ENCODE measurements at regions not wholly inside any gene's neighbourhood (a gene's known extent, or its start where the extent isn't known, plus 50 kb on each side); places are given as distances from the start of the nearest gene placed in this dataset.

GRCh38 chr6:149176971-149177667 is 140.4 kb upstream of the TAB2 start:
- no peak for TF ChIP-seq EZH2phosphoT487 (conservative IDR thresholded peaks at IDR 0.05; ENCODE audit: low read length)
- TF ChIP-seq CTCF (IDR thresholded peaks at IDR 0.05; ENCODE audit: insufficient read depth, low read length, poor library complexity, severe bottlenecking), result no peak
- Histone ChIP-seq H3K27ac (ENCODE audit: low read depth, low read length) (no peak overlapping the region), H3K9ac (ENCODE audit: low read length) (no peak overlapping the region), H3K79me2 (ENCODE audit: insufficient read depth, low read length) (no peaks in the 10 kb centered on the region), H3K4me3 (ENCODE audit: insufficient read depth, low read length, poor library complexity, severe bottlenecking) (no peak overlapping the region), H3K27me3 (ENCODE audit: low read length) (no peaks in the 10 kb centered on the region), H3F3A (ENCODE audit: insufficient read depth) (no peaks in the 10 kb centered on the region), H4K20me1 (ENCODE audit: low read depth, low read length) (no peaks in the 10 kb centered on the region), H3K36me3 (ENCODE audit: low read length) (no peaks in the 10 kb centered on the region), H3K9me2 (replicated peaks; ENCODE audit: insufficient read depth, low read length) (no peaks in the 10 kb centered on the region), H3K9me3 (ENCODE audit: insufficient read depth, low read length) (no peaks in the 10 kb centered on the region), H3K4me2 (ENCODE audit: low read depth, low read length, poor library complexity, severe bottlenecking) (no peak overlapping the region), H2AFZ (ENCODE audit: low read depth, low read length, severe bottlenecking) (no peak overlapping the region)

- Histone ChIP-seq H3K27me3 (ENCODE audit: low read length) (no peaks in the 10 kb centered on the region), H3K4me2 (ENCODE audit: low read depth, low read length, poor library complexity, severe bottlenecking) (no peak overlapping the region), H3F3A (ENCODE audit: insufficient read depth) (no peaks in the 10 kb centered on the region), H4K20me1 (ENCODE audit: low read depth, low read length) (no peaks in the 10 kb centered on the region), H3K9ac (ENCODE audit: low read length) (no peak overlapping the region), H3K4me3 (ENCODE audit: insufficient read depth, low read length, poor library complexity, severe bottlenecking) (no peak overlapping the region), H3K27ac (ENCODE audit: low read depth, low read length) (no peak overlapping the region), H2AFZ (ENCODE audit: low read depth, low read length, severe bottlenecking) (no peak overlapping the region), H3K36me3 (ENCODE audit: low read length) (no peaks in the 10 kb centered on the region), H3K79me2 (ENCODE audit: insufficient read depth, low read length) (no peaks in the 10 kb centered on the region), H3K9me3 (ENCODE audit: insufficient read depth, low read length) (no peaks in the 10 kb centered on the region), H3K9me2 (replicated peaks; ENCODE audit: insufficient read depth, low read length) (no peaks in the 10 kb centered on the region)
- TF ChIP-seq EZH2phosphoT487 (conservative IDR thresholded peaks at IDR 0.05; ENCODE audit: low read length), result no peak
- TF ChIP-seq CTCF (IDR thresholded peaks at IDR 0.05; ENCODE audit: insufficient read depth, low read length, poor library complexity, severe bottlenecking), result no peak
These were observed 138.1 kb upstream of the TAB2 start for GRCh38 chr6:149179431-149179830.

- H3K9me2 ChIP-seq (replicated peaks; ENCODE audit: insufficient read depth, low read length), result no peaks in the 10 kb centered on the region
- no peak overlapping the region for H3K4me2 ChIP-seq (ENCODE audit: low read depth, low read length, poor library complexity, severe bottlenecking)
- TF ChIP-seq EZH2phosphoT487 (conservative IDR thresholded peaks at IDR 0.05; ENCODE audit: low read length), result no peak
- TF ChIP-seq CTCF (IDR thresholded peaks at IDR 0.05; ENCODE audit: insufficient read depth, low read length, poor library complexity, severe bottlenecking), result no peak
- H3K27ac ChIP-seq (ENCODE audit: low read depth, low read length), result no peak overlapping the region
- H3F3A ChIP-seq (ENCODE audit: insufficient read depth), result no peaks in the 10 kb centered on the region
- no peaks in the 10 kb centered on the region for H3K9me3 ChIP-seq (ENCODE audit: insufficient read depth, low read length)
- no peak overlapping the region for H3K9ac ChIP-seq (ENCODE audit: low read length)
- H4K20me1 ChIP-seq (ENCODE audit: low read depth, low read length), result no peaks in the 10 kb centered on the region
- H3K36me3 ChIP-seq (ENCODE audit: low read length), result no peaks in the 10 kb centered on the region
- no peak overlapping the region for H2AFZ ChIP-seq (ENCODE audit: low read depth, low read length, severe bottlenecking)
- no peak overlapping the region for H3K4me3 ChIP-seq (ENCODE audit: insufficient read depth, low read length, poor library complexity, severe bottlenecking)
- no peaks in the 10 kb centered on the region for H3K79me2 ChIP-seq (ENCODE audit: insufficient read depth, low read length)
- no peaks in the 10 kb centered on the region for H3K27me3 ChIP-seq (ENCODE audit: low read length)
These were observed 136.2 kb upstream of the TAB2 start for GRCh38 chr6:149181304-149181703.

Measured in SU-DHL-6 (cell line).